ENCODE measurements at regions not wholly inside any gene's neighbourhood (a gene's known extent, or its start where the extent isn't known, plus 50 kb on each side); places are given as distances from the start of the nearest gene placed in this dataset.
"Not testable (repeated sequence)": the region's sequence is repeated elsewhere in the genome, so short reads cannot be mapped to it uniquely, and the experiment has no call there.

DNA sequence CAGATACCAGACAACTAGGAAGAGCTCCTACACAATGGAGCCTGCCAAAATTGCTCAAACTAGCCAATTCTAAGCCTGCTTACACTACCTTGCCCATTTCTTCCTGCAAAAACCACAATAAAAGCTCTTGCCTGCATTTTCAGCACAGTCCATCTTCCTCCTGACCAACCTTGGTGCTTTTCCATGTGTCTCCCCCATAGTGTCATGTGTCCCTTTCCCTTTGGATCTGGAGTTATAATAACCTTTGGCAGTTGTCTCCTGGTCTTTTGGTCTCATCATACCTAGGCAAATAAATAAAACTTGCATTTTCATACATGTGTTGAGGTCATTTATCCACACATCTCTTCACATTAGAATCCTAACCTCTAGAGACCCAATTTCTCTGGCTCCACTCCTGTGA, 203.1 kb upstream of the TRPC4 start:
- Mint-ChIP-seq H3K9me3 (peaks cover 18 to 24% of the 10 kb centered on the region in 2 donors), H3K36me3 (peaks cover 0 to 22% of the 10 kb centered on the region in 2 donors), H3K27ac (no peak overlapping the region)
- no peak for DNase-seq (ENCODE audit: low spot score in 2 of 2)
- ATAC-seq, result no peak

DNA sequence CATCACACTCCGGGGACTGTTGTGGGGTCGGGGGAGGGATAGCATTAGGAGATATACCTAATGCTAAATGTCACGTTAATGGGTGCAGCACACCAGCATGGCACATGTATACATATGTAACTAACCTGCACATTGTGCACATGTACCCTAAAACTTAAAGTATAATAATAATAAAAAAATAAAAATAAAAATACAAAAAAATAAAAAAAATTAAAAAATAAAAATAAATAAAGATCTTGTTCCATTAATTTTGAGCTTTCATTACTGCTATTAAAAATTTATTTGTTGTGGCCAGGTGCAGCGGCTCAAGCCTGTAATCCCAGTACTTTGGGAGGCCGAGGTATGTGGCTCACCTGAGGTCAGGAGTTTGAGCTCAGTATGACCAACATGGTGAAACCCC, 201.8 kb upstream of the TRPC4 start:
- peaks cover 13 to 22% of the 10 kb centered on the region in 2 donors for H3K9me3 Mint-ChIP-seq
- not testable (repeated sequence) for H3K27ac Mint-ChIP-seq; ATAC-seq; DNase-seq (ENCODE audit: low spot score in 2 of 2)
- H3K36me3 Mint-ChIP-seq, result peaks cover 7 to 29% of the 10 kb centered on the region in 2 donors

DNA sequence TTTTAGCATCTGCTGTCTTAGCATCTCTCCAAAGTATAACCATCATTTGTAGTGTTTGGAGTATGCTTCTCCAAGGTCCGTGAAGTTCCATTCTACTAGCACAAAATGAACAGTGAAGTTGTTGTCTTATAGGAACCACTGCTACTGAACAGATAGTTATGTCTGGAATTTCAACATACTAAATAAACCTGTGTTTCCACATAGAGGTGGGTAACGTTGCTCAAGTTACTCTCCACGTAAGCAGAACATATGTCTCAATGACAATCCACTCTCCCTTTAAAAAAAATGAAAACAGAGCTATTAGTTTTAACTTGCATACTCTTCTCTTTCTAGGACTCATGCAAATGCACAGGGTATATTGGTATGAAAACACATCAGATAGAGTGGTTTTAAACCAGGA, 184.3 kb upstream of the TRPC4 start:
- Mint-ChIP-seq H3K36me3 (no peaks in the 10 kb centered on the region), H3K27ac (no peak overlapping the region), H3K9me3 (peaks cover 0 to 5% of the 10 kb centered on the region in 2 donors)
- no peak for ATAC-seq
- no peak for DNase-seq (ENCODE audit: low spot score in 2 of 2)

DNA sequence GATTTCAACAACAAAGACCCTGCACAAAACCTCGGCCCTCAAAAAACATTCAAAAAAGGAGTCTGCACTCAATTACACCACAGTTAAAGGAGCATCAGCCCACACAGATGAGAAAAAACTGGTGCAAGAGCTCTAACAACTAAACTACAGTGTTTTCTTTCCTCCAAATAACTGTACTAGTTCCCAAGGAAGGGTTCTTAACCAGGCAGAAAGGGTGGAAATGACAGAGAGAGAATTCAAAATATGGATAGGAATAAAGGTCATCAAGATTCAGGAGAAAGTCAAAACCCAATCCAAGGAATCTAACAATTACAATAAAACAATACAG, 176.4 kb upstream of the TRPC4 start:
- ATAC-seq, result no peak
- Mint-ChIP-seq H3K9me3 (peaks cover 13 to 23% of the 10 kb centered on the region in 2 donors), H3K36me3 (peaks cover 0 to 13% of the 10 kb centered on the region in 2 donors)

DNA sequence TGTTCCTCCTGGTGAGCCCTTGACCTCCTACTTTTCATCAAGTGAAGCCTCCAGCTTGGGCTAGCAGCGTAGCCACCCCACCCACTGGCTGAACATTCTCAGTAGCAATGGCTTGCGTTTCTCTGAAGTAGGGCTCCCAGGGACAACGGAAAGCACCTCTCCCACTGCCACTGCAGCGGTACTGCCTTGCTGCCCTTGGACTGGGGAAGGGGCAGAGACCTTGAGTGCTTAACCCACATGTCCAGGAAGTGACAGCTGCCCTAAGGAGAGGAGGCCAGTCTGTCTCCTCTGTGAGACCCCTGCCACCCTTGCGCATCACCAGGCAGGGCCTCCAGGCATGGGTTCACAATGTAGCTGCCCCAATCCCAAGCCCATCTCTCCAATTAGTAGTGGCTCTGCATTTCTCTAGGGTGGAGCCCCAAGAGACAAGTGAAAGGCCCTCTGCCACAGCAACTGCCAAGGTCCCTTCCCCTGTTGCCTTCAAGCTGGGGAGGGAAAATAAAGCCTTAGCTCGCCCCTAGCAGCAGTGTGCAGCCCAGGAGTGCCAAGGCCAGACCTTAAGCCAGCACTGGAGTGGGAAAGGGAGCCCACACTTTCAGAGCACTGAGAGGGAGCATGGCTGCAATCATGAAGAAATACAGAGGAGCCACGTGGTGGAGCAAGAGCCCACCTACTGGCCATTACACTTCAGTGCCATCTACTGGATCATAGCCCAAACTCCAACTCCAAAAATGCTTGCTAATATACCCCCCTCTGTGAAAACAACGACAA, 175.9 kb upstream of the TRPC4 start:
- H3K36me3 Mint-ChIP-seq, result peaks cover 0 to 13% of the 10 kb centered on the region in 2 donors
- peaks cover 13 to 23% of the 10 kb centered on the region in 2 donors for H3K9me3 Mint-ChIP-seq
- ATAC-seq, result no peak
- H3K27ac Mint-ChIP-seq, result no peak overlapping the region
- DNase-seq (ENCODE audit: low spot score in 2 of 2), result no peak

More for the DNA sequence above, 176.4 kb upstream of the TRPC4 start:
- no peak for DNase-seq (ENCODE audit: low spot score in 2 of 2)
- H3K27ac Mint-ChIP-seq, result no peak overlapping the region

DNA sequence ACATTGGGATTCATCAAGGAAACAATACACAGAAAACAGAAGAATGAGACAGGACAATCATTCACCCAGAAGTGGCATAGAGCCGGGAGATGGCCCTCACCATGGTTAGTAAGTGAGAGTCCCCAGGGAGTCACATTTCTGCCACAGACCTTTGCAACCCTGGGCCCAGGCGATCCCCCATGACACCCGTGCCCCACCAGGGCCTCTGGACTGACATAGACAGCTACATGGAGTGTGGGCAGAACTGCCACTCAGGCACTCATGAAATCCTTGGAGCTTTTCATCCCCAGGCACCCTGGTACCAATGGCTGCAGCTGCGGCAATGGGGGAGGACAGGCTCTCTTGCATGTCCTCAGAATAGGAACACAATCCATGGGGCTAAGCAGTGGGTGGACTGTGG, 174.5 kb upstream of the TRPC4 start:
- ATAC-seq, result no peak

DNA sequence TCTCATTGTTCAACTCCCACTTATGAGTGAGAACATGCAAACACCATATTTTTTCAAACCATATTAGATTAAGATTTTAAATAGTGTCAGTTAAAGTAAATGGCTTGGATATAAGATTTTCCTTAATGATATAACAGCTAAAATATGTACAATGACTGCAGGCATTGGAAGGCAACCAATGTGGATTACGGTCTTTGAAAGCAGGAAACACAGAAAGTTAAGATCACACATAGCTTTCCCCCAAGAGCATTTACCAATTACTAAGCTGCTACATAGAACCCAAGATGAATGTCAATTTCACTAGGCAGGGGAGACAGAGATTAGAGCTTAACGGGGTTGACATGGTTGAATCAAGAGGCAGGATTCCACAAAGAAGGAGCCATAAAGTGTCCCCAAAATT, 173.2 kb upstream of the TRPC4 start:
- no peak overlapping the region for H3K27ac Mint-ChIP-seq
- no peak for DNase-seq (ENCODE audit: low spot score in 2 of 2)
- peaks cover 0 to 13% of the 10 kb centered on the region in 2 donors for H3K36me3 Mint-ChIP-seq
- no peak for ATAC-seq
- H3K9me3 Mint-ChIP-seq, result peaks cover 13 to 19% of the 10 kb centered on the region in 2 donors

More for the DNA sequence above, 174.5 kb upstream of the TRPC4 start:
- H3K9me3 Mint-ChIP-seq, result peaks cover 13 to 19% of the 10 kb centered on the region in 2 donors
- no peak overlapping the region for H3K27ac Mint-ChIP-seq
- no peak for DNase-seq (ENCODE audit: low spot score in 2 of 2)
- H3K36me3 Mint-ChIP-seq, result peaks cover 0 to 13% of the 10 kb centered on the region in 2 donors

DNA sequence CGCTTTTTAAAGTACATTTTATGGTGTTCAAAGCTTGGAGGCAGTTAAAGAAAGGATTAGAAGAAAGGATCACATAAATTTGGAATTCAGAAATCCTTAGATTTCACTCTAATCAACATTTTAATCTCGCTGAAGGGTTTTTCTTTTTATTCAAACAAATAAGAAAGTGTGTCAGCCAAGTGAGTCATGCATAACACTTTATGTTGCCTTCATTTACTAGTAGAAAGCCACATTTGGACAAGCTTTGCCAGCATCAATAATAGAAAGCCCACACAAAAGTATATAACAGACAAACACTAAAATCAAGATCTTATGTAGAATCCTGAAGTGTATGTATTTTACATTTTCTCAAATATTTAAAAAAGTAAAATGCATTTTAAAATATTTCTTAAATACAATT, 154.9 kb upstream of the TRPC4 start:
- DNase-seq (ENCODE audit: low spot score in 2 of 2) (no peak), ATAC-seq (no peak)
- Mint-ChIP-seq H3K36me3 (peaks cover 10 to 18% of the 10 kb centered on the region in 2 donors), H3K27ac (no peak overlapping the region), H3K9me3 (peaks cover 43 to 50% of the 10 kb centered on the region in 2 donors)

DNA sequence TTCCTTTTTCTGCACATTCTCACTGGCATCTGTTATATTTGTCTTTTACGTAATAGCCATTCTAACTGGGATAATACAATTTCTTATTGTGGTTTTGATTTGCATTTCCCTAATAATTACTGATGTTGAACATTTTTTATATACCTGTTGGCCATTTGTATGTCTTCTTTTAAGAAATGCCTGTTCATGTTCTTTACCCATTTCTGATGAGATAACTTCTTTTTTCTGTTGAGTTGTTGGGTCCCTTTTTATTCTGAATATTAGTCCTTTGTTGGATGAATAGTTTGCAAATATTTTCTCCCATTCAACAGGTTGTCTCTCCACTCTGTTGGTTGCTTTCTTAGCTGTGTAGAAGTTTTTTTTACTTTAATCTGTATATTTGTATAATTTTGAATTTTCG, 147.7 kb upstream of the TRPC4 start:
- no peak for ATAC-seq
- H3K27ac Mint-ChIP-seq, result no peak overlapping the region
- peaks cover 10 to 21% of the 10 kb centered on the region in 2 donors for H3K36me3 Mint-ChIP-seq
- no peak for DNase-seq (ENCODE audit: low spot score in 2 of 2)
- H3K9me3 Mint-ChIP-seq, result peaks cover 30 to 31% of the 10 kb centered on the region in 2 donors

DNA sequence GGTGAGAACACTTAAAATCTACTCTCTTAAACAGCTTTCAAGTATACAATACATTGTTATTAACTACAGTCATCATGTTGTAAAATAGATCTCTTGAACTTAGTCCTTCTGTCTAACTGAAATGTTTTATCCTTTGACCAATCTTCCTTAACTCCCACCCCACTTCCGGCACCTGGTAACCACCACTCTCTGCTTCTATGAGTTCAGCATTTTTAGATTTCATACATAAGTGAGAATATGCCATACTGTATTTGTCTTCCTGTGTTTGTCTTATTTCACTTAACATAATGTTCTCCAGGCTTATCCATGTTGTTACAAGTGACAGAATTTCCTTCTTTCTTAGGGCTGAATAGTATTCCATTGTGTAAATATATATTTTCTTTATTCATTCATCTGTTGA, 144.1 kb upstream of the TRPC4 start:
- Mint-ChIP-seq H3K27ac (no peak overlapping the region), H3K9me3 (peaks cover 4% of the 10 kb centered on the region in 2 donors), H3K36me3 (peaks cover 0 to 5% of the 10 kb centered on the region in 2 donors)
- no peak for DNase-seq (ENCODE audit: low spot score in 2 of 2)
- no peak for ATAC-seq

DNA sequence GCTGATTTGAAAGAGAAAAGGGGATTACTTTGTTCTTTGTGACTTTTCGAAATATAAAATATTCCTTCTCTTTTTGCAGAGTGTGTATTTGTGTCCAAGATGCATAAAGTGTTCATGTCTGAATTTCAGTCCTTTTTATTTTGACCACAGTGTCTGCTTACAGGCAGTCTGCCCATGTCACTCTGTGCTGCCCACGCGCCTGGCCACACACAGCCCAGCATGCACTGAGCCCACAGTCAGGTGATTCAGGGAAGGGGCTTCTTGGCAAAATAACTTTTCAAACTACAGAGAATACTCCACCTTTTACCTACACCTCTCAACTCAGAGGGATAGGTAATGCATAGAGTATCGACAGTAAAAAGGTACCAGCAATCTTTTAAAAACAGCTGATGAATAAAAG, 142.5 kb upstream of the TRPC4 start:
- Mint-ChIP-seq H3K36me3 (no peaks in the 10 kb centered on the region), H3K27ac (no peak overlapping the region), H3K9me3 (peaks cover 4% of the 10 kb centered on the region in 2 donors)
- ATAC-seq (no peak), DNase-seq (ENCODE audit: low spot score in 2 of 2) (no peak)

DNA sequence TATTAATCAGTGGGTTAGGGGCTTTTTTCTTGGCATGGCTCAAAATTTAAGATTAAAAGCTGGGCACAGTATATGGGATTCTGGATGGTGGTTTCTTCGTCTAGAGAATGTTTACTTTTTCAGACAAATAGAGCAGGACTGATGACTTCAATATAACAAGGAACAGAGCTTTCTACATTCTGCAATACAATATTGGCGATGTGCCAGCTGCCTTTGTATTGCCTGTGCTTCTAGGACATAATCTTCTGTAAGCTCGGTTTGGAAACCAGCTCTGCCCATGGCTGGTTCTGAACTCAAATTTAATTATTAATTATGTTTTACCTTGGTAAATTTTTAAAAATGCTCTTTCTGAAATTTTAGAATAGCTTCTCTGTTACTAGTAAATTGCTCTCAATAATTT, 139.1 kb upstream of the TRPC4 start:
- Mint-ChIP-seq H3K36me3 (no peaks in the 10 kb centered on the region), H3K9me3 (peaks cover 9 to 12% of the 10 kb centered on the region in 2 donors), H3K27ac (no peak overlapping the region)
- ATAC-seq (no peak), DNase-seq (ENCODE audit: low spot score in 2 of 2) (no peak)

DNA sequence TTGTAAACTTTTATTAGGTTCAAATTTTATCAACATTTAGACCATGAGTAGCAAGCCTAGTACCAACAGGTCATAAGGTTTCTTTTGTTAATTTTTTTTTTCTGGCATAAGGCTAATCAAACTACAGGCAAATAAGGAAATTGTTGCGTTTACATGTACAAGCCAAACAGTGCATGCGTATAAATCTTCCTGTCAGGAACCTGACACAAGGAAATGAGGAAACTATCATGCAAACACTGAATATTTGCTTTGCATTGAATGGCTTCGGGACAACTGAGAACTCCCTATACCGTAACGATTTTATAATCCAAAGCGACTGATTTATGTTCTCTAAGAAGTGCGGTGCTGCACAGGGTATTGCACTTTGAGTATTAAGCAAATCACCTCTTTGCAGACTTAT, 133.0 kb upstream of the TRPC4 start:
- Mint-ChIP-seq H3K36me3 (no peaks in the 10 kb centered on the region), H3K9me3 (peaks cover 9 to 13% of the 10 kb centered on the region in 2 donors), H3K27ac (no peak overlapping the region)
- DNase-seq (ENCODE audit: low spot score in 2 of 2) (no peak), ATAC-seq (no peak)

DNA sequence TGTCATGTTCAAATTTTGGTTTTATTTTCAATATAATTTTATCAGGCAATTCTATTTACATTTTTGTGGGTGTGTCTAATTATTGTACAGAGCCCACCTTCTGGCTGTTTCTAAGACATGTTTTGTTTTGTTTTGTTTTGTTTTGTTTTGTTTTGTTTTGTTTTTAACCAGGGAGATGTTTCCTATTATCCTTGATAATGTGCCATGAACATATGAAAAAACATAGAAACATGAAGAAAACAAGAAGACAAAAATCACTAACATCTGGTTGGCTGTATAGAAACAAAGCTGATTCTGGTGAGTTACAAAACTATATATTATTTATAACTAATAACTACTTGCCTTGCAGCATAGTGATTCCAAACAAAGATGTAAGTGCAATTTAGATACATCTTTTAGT, 128.1 kb upstream of the TRPC4 start:
- DNase-seq (ENCODE audit: low spot score in 2 of 2) (no peak), ATAC-seq (no peak)
- Mint-ChIP-seq H3K9me3 (peaks cover 9 to 12% of the 10 kb centered on the region in 2 donors), H3K36me3 (no peaks in the 10 kb centered on the region), H3K27ac (no peak overlapping the region)

DNA sequence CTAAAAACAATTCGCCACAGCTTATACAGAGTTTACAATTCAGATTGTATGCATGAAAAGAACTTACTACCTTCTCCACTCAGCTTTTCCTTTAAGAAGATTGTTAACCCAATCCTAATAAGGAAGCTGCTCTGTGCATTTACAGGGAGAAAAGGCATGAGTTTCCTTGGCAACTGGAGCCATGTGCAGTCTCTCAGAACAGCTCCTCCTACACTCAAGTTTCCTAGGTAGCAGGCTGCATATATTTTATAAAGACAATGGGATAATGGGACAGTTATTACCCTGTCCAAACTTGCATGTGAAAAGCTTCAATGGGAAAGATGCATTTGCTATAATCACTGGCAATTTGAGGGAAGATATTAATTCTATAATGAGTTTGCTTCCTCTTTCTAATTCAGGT, 125.5 kb upstream of the TRPC4 start:
- no peak for DNase-seq (ENCODE audit: low spot score in 2 of 2)
- ATAC-seq, result no peak
- Mint-ChIP-seq H3K9me3 (peaks cover 4 to 15% of the 10 kb centered on the region in 2 donors), H3K36me3 (no peaks in the 10 kb centered on the region), H3K27ac (no peak overlapping the region)

DNA sequence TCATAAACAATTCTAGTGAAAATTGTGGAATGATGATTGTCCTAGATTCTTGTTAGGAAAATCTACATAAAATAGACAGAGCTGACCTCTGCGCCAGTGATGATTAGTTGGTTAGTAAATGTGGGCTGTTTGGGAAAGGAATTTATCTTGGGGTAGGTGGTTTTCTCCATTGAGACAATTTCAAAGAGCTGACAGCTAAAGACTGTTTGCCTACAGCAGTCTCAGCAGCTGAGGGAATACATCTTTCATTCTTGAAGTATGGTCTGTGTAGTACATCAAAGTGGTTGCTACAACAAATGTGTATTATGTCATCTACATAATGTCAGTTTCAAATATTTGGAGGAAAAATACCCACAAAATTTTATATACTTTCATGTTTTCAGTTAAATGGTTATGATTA, 117.2 kb upstream of the TRPC4 start:
- Mint-ChIP-seq H3K9me3 (peaks cover 5 to 7% of the 10 kb centered on the region in 2 donors), H3K36me3 (no peaks in the 10 kb centered on the region), H3K27ac (no peak overlapping the region)
- DNase-seq (ENCODE audit: low spot score in 2 of 2), result no peak
- no peak for ATAC-seq

DNA sequence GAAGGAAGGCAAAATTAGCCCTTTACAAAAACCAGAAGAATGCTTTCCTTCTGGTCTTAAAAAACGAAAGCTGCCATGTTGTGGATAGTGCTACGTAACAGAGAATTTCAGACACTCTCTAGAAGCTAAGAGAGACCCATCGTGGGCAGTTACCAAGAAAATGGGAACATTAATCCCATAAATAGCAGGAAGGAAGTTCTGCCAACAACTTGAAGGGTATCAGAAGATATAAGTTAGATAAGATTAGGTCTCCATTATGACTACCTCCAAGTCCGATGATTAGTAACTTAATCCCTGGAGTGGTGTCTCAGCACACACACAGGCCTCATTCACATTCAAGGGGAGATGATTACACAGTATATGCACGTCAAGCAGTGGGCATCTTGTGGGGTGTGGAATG, 115.7 kb upstream of the TRPC4 start:
- Mint-ChIP-seq H3K27ac (no peak overlapping the region), H3K9me3 (peaks cover 4 to 5% of the 10 kb centered on the region in 2 donors), H3K36me3 (no peaks in the 10 kb centered on the region)
- no peak for ATAC-seq
- no peak for DNase-seq (ENCODE audit: low spot score in 2 of 2)

DNA sequence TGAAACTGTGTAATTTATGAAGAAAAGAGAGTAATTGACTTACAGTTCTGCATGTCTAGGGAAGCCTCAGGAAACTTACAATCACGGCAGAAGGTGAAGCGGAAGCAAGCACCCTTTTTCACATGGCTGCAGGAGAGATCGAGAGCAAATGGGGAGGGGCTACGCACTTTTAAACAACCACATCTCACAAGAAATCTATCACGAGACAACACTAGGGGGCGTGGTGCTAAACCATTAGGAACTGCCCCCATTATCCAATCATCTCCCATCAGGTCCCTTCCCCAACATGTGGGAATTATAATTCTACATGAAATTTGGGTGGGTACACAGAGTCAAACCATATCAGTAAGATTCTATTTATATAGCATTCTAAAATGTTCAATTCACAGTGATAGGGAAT, 114.8 kb upstream of the TRPC4 start:
- H3K36me3 Mint-ChIP-seq, result no peaks in the 10 kb centered on the region
- DNase-seq (ENCODE audit: low spot score in 2 of 2) (no peak), ATAC-seq (no peak)
- H3K27ac Mint-ChIP-seq, result no peak overlapping the region
- H3K9me3 Mint-ChIP-seq, result peaks cover 4 to 5% of the 10 kb centered on the region in 2 donors
